ENCODE measurements at regions not wholly inside any gene's neighbourhood (a gene's known extent, or its start where the extent isn't known, plus 50 kb on each side); places are given as distances from the start of the nearest gene placed in this dataset.

- no peaks in the 10 kb centered on the region for H3K79me2 ChIP-seq (ENCODE audit: control insufficient read depth, insufficient read depth, low read length)
- no peak for TF ChIP-seq RBM15 (IDR thresholded peaks at IDR 0.05; ENCODE audit: insufficient read depth, low read length)
- no peak for TF ChIP-seq CREB1 (IDR thresholded peaks at IDR 0.05)
- TF ChIP-seq CREB1 (CRISPR knock-in tag; IDR thresholded peaks at IDR 0.05), result no peak
- TF ChIP-seq MED1 (CRISPR knock-in tag; IDR thresholded peaks at IDR 0.05; ENCODE audit: borderline replicate concordance), result no peak
- no peaks in the 10 kb centered on the region for H3K27me3 ChIP-seq (ENCODE audit: control insufficient read depth in 2 of 2, insufficient read depth in 2 of 2, low read length in 2 of 2)
- no peak overlapping the region for H3K4me3 ChIP-seq
- no peaks in the 10 kb centered on the region for H3K9me1 ChIP-seq (ENCODE audit: control insufficient read depth, insufficient read depth, low read length)
- ChIA-PET CTCF (ENCODE audit: low intra/inter-chr PET ratio) (no interaction called here), POLR2A (no interaction called here)
- no peak overlapping the region for H3K9ac ChIP-seq (ENCODE audit: insufficient read depth in 1 of 2, low read depth in 2 of 2, low read length in 2 of 2)
- H4K20me1 ChIP-seq (replicated peaks; ENCODE audit: control insufficient read depth, insufficient read depth, low read length), result no peaks in the 10 kb centered on the region
- no peaks in the 10 kb centered on the region for H3K36me3 ChIP-seq (ENCODE audit: control insufficient read depth, insufficient read depth, low read length)
- in situ Hi-C loops (cut with MboI), result no loop called here
- WGBS (ENCODE audit: insufficient coverage, low coverage, missing lambda C conversion rate), result 0% methylated on average over 1 of the region's 1 CpG
- intact Hi-C loops (cut with micrococcal nuclease), result no loop called here
- FAIRE-seq (no peak), DNase-seq (ENCODE audit: extremely low read depth in 1 of 4, low spot score in 3 of 4) (no peak), ATAC-seq (no peak)
- no peak overlapping the region for H3K4me2 ChIP-seq (ENCODE audit: insufficient read depth, low read length)
- H3K4me1 ChIP-seq (replicated peaks in 1 of 2; ENCODE audit: control insufficient read depth in 2 of 2, insufficient read depth in 2 of 2, low read length in 2 of 2), result no peaks in the 10 kb centered on the region
- H3K27ac ChIP-seq (ENCODE audit: extremely low read depth, low read depth, low read length), result no peak overlapping the region
- no peaks in the 10 kb centered on the region; the same call in 1 of the 2 replicates for H3K9me3 ChIP-seq (replicated peaks; ENCODE audit: control insufficient read depth, insufficient read depth, low read depth, low read length)
- no TSS peak for BruUV-seq (replicated peaks)
- no peak overlapping the region for H2AFZ ChIP-seq (ENCODE audit: low read depth, low read length)
Observed at GRCh38 chr14:95808371-95808770, 68.3 kb upstream of the TUNAR start.

DNA sequence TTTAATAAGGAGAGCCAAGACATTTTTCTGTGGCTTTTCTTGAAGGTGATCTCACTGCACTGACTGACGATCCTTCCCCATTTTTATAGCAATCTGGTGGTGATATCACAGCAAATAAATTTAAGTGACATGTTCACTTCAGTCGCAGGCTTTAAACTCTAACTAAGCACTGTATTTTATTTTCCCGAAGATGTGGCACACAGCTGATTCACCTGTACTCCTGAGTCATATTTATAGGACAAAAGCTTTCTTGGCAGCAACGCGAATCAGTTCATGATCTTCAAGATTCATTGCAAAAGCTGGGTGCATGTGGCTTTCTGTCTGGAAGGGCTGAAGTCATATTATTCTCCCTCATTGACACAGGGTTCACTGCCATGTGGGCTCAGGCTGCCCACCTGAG lies 79.8 kb upstream of the TUNAR start:
- in situ Hi-C loops (cut with MboI) (no loop called here), intact Hi-C loops (cut with micrococcal nuclease) (no loop called here)
- ChIA-PET CTCF (ENCODE audit: low intra/inter-chr PET ratio) (no interaction called here), POLR2A (interaction anchor here (0.6 to 0.7 kb wide), 2 partner anchors 172 to 1296 kb away, joined by 3 read pairs; no protein-coding TSS in a partner anchor)
- DNase-seq (ENCODE audit: extremely low read depth in 1 of 4, low spot score in 3 of 4), result no peak
- Histone ChIP-seq H3K9ac (ENCODE audit: insufficient read depth in 1 of 2, low read depth in 2 of 2, low read length in 2 of 2) (no peak overlapping the region), H3K4me3 (no peak overlapping the region), H3K27ac (ENCODE audit: extremely low read depth, low read depth, low read length) (no peak overlapping the region), H2AFZ (ENCODE audit: low read depth, low read length) (no peak overlapping the region), H3K4me1 (replicated peaks in 1 of 2; ENCODE audit: control insufficient read depth in 2 of 2, insufficient read depth in 2 of 2, low read length in 2 of 2) (no peaks in the 10 kb centered on the region), H3K27me3 (ENCODE audit: control insufficient read depth in 2 of 2, insufficient read depth in 2 of 2, low read length in 2 of 2) (no peaks in the 10 kb centered on the region), H3K9me3 (replicated peaks; ENCODE audit: control insufficient read depth, insufficient read depth, low read depth, low read length) (no peaks in the 10 kb centered on the region), H3K4me2 (ENCODE audit: insufficient read depth, low read length) (no peak overlapping the region), H3K9me1 (ENCODE audit: control insufficient read depth, insufficient read depth, low read length) (no peaks in the 10 kb centered on the region), H3K36me3 (ENCODE audit: control insufficient read depth, insufficient read depth, low read length) (no peaks in the 10 kb centered on the region), H3K79me2 (ENCODE audit: control insufficient read depth, insufficient read depth, low read length) (no peaks in the 10 kb centered on the region), H4K20me1 (replicated peaks; ENCODE audit: control insufficient read depth, insufficient read depth, low read length) (no peaks in the 10 kb centered on the region)
- FAIRE-seq, result no peak
- 0% methylated on average over 3 of the region's 5 CpGs for WGBS (ENCODE audit: insufficient coverage, low coverage, missing lambda C conversion rate)
- ATAC-seq, result no peak
- no TSS peak for BruUV-seq (replicated peaks)
- no peak for TF ChIP-seq GTF2E2 (tag; IDR thresholded peaks at IDR 0.05)
- TF ChIP-seq TAF1 (IDR thresholded peaks at IDR 0.05; ENCODE audit: control insufficient read depth, extremely low read depth, insufficient read depth, low read length, severe bottlenecking), result no peak
- TF ChIP-seq NCOA6 (IDR thresholded peaks at IDR 0.05), result no peak
- no peak for TF ChIP-seq COPS2 (conservative IDR thresholded peaks at IDR 0.05)
- TF ChIP-seq TOE1 (IDR thresholded peaks at IDR 0.05; ENCODE audit: borderline replicate concordance), result no peak
- TF ChIP-seq TOE1 (CRISPR knock-in tag; IDR thresholded peaks at IDR 0.05; ENCODE audit: borderline replicate concordance, low read depth), result no peak
- TF ChIP-seq MITF (IDR thresholded peaks at IDR 0.05), result no peak
- no peak for TF ChIP-seq KAT7 (CRISPR knock-in tag; IDR thresholded peaks at IDR 0.05; ENCODE audit: borderline replicate concordance)
- TF ChIP-seq KLF10 (CRISPR knock-in tag; IDR thresholded peaks at IDR 0.05), result no peak
- no peak for TF ChIP-seq NCOA4 (IDR thresholded peaks at IDR 0.05; ENCODE audit: partially characterized antibody)
- no peak for TF ChIP-seq ZNF561 (CRISPR knock-in tag; conservative IDR thresholded peaks at IDR 0.05)
- no peak for TF ChIP-seq ZBTB1 (CRISPR knock-in tag; IDR thresholded peaks at IDR 0.05; ENCODE audit: borderline replicate concordance, low read depth)
- TF ChIP-seq NFE2 (IDR thresholded peaks at IDR 0.05; ENCODE audit: low read depth), result no peak
- TF ChIP-seq POLR2AphosphoS5 (IDR thresholded peaks at IDR 0.05; ENCODE audit: control insufficient read depth, insufficient read depth, low read depth, low read length), result no peak

All from K562 (cell line).